Liver (tissue), 7 donors: ENCODE measurements at regions not wholly inside any gene's neighbourhood (a gene's known extent, or its start where the extent isn't known, plus 50 kb on each side); places are given as distances from the start of the nearest gene placed in this dataset.

Experiments
- DNase-seq: peaks from one replicate; pipeline ENCODE4 v3.0.0-alpha.2; 2017; ENCODE audit warnings: low spot score
- H3K27ac ChIP-seq, 2 donors: one replicate each; pipeline ENCODE4 v1.7.0; 2013; ENCODE audit warnings: inconsistent platforms in 2 of 2, low read length in 2 of 2, control low read depth in 1 of 2, low read depth in 1 of 2, mild to moderate bottlenecking in 1 of 2
- H3K27me3 ChIP-seq, 4 donors: one replicate each; pipeline versions ENCODE4 v1.6.1 to v1.7.0; 2013; ENCODE audit warnings: low read length in 3 of 4, inconsistent platforms in 1 of 4, mild to moderate bottlenecking in 1 of 4, moderate library complexity in 1 of 4; ENCODE audit not compliant: control insufficient read depth in 4 of 4, insufficient read depth in 4 of 4
- H3K36me3 ChIP-seq, 4 donors: one replicate each; pipeline versions ENCODE4 v1.6.1 to v1.7.0; 2013; ENCODE audit warnings: low read length in 3 of 4, mild to moderate bottlenecking in 3 of 4, low read depth in 1 of 4, moderate library complexity in 1 of 4; ENCODE audit not compliant: control insufficient read depth in 4 of 4, insufficient read depth in 3 of 4
- H3K4me1 ChIP-seq, 4 donors: one replicate each; pipeline versions ENCODE4 v1.6.1 to v1.7.0; 2013; ENCODE audit warnings: low read length in 3 of 4, mild to moderate bottlenecking in 3 of 4, moderate library complexity in 1 of 4; ENCODE audit not compliant: control insufficient read depth in 4 of 4, insufficient read depth in 4 of 4
- H3K4me3 ChIP-seq, 3 donors: one replicate each; pipeline versions ENCODE4 v1.6.1 to v1.7.0; 2013; ENCODE audit warnings: low read length in 3 of 3, control low read depth in 1 of 3, low read depth in 1 of 3, mild to moderate bottlenecking in 1 of 3
- H3K9ac ChIP-seq, 2 donors: one replicate each; pipeline ENCODE4 v1.7.0; 2013; ENCODE audit warnings: low read length in 2 of 2, mild to moderate bottlenecking in 2 of 2, moderate library complexity in 2 of 2, control low read depth in 1 of 2, low read depth in 1 of 2
- H3K9me3 ChIP-seq, 4 donors: one replicate each; pipeline versions ENCODE4 v1.6.1 to v1.7.0; 2013; ENCODE audit warnings: low read length in 3 of 4; ENCODE audit not compliant: control insufficient read depth in 4 of 4
- FOXA1 ChIP-seq: IDR thresholded peaks from 2 replicates; pipeline ENCODE4 v1.6.1; 2016; ENCODE audit warnings: antibody characterized with exemption
- FOXA2 ChIP-seq: IDR thresholded peaks from 2 replicates; pipeline ENCODE4 v1.6.1; 2016; ENCODE audit warnings: antibody characterized with exemption
- GABPA ChIP-seq, 2 donors: IDR thresholded peaks in 1 of 2; conservative IDR thresholded peaks in 1 of 2; 2 replicates each; pipeline ENCODE4 v1.6.1; 2016; ENCODE audit warnings: antibody characterized with exemption in 2 of 2, mild to moderate bottlenecking in 1 of 2, moderate library complexity in 1 of 2
- HNF4A ChIP-seq, 2 donors: conservative IDR thresholded peaks; 2 replicates each; pipeline ENCODE4 v1.6.1; 2016; ENCODE audit warnings: antibody characterized with exemption in 2 of 2, mild to moderate bottlenecking in 2 of 2
- JUND ChIP-seq, 2 donors: IDR thresholded peaks; 2 replicates each; pipeline ENCODE4 v1.6.1; 2016; ENCODE audit warnings: antibody characterized with exemption in 2 of 2
- NR2F2 ChIP-seq: IDR thresholded peaks from 2 replicates; pipeline ENCODE4 v1.6.1; 2016; ENCODE audit warnings: antibody characterized with exemption
- RAD21 ChIP-seq, 2 donors: IDR thresholded peaks; 2 replicates each; pipeline ENCODE4 v1.6.1; 2016; ENCODE audit warnings: antibody characterized with exemption in 2 of 2, mild to moderate bottlenecking in 2 of 2
- RXRA ChIP-seq, 2 donors: IDR thresholded peaks; 2 replicates each; pipeline ENCODE4 v1.6.1; 2017 to 2018; ENCODE audit warnings: antibody characterized with exemption in 2 of 2, mild to moderate bottlenecking in 1 of 2
- TAF1 ChIP-seq: conservative IDR thresholded peaks from 2 replicates; pipeline ENCODE4 v1.6.1; 2016; ENCODE audit warnings: antibody characterized with exemption, mild to moderate bottlenecking
- YY1 ChIP-seq: IDR thresholded peaks from 2 replicates; pipeline ENCODE4 v1.6.1; 2016; ENCODE audit warnings: antibody characterized with exemption, mild to moderate bottlenecking
- WGBS: extraction: QIAGEN DNeasy Blood & Tissue Kit; methylation state at CpG from one replicate; pipeline ENCODE4 v1.1.7; 2013; 5-methylcytosine and 5-hydroxymethylcytosine counted together
- TF ChIP-seq, protein P1 (sequence below): IDR thresholded peaks from 2 replicates; pipeline ENCODE4 v1.6.1; 2016; ENCODE audit warnings: antibody characterized with exemption, mild to moderate bottlenecking
- TF ChIP-seq, protein P2 (sequence below): IDR thresholded peaks from 2 replicates; pipeline ENCODE4 v1.6.1; 2016; ENCODE audit warnings: antibody characterized with exemption
- TF ChIP-seq, protein P3 (sequence below): IDR thresholded peaks from 2 replicates; pipeline ENCODE4 v1.6.1; 2016; ENCODE audit warnings: antibody characterized with exemption
- donor health status: healthy.
- donor health status: healthy.
- donor health status: healthy.
- donor health status: healthy.

DNA sequence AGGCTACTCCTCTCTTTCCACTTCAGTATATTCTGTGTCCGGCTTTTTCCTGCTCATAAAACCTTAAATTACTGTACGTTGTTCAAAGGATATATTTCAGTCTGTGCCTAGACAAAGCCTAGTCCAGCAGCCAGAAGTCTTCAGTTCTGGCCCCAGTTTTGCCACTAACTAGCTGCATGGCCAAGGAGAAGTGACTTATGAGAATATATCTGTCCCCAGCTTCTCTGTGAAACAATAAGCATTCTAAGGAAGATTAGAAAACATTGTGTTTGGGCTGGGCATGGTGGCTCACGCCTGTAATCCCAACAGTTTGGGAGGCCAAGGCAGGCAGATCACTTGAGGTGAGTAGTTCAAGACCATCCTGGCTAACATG lies 105.0 kb upstream of the HDAC9 start:
- TF ChIP-seq GABPA (IDR thresholded peaks at IDR 0.05 in 1 of 2, conservative IDR thresholded peaks at IDR 0.05 in 1 of 2) = no peak
- TF ChIP-seq, protein P1, sequence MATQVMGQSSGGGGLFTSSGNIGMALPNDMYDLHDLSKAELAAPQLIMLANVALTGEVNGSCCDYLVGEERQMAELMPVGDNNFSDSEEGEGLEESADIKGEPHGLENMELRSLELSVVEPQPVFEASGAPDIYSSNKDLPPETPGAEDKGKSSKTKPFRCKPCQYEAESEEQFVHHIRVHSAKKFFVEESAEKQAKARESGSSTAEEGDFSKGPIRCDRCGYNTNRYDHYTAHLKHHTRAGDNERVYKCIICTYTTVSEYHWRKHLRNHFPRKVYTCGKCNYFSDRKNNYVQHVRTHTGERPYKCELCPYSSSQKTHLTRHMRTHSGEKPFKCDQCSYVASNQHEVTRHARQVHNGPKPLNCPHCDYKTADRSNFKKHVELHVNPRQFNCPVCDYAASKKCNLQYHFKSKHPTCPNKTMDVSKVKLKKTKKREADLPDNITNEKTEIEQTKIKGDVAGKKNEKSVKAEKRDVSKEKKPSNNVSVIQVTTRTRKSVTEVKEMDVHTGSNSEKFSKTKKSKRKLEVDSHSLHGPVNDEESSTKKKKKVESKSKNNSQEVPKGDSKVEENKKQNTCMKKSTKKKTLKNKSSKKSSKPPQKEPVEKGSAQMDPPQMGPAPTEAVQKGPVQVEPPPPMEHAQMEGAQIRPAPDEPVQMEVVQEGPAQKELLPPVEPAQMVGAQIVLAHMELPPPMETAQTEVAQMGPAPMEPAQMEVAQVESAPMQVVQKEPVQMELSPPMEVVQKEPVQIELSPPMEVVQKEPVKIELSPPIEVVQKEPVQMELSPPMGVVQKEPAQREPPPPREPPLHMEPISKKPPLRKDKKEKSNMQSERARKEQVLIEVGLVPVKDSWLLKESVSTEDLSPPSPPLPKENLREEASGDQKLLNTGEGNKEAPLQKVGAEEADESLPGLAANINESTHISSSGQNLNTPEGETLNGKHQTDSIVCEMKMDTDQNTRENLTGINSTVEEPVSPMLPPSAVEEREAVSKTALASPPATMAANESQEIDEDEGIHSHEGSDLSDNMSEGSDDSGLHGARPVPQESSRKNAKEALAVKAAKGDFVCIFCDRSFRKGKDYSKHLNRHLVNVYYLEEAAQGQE = no peak
- TF ChIP-seq, protein P2, sequence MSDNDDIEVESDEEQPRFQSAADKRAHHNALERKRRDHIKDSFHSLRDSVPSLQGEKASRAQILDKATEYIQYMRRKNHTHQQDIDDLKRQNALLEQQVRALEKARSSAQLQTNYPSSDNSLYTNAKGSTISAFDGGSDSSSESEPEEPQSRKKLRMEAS = no peak
- TF ChIP-seq NR2F2 = no peak
- TF ChIP-seq RXRA (IDR thresholded peaks at IDR 0.05) = no peak
- no peak for TF ChIP-seq YY1
- TF ChIP-seq, protein P3, sequence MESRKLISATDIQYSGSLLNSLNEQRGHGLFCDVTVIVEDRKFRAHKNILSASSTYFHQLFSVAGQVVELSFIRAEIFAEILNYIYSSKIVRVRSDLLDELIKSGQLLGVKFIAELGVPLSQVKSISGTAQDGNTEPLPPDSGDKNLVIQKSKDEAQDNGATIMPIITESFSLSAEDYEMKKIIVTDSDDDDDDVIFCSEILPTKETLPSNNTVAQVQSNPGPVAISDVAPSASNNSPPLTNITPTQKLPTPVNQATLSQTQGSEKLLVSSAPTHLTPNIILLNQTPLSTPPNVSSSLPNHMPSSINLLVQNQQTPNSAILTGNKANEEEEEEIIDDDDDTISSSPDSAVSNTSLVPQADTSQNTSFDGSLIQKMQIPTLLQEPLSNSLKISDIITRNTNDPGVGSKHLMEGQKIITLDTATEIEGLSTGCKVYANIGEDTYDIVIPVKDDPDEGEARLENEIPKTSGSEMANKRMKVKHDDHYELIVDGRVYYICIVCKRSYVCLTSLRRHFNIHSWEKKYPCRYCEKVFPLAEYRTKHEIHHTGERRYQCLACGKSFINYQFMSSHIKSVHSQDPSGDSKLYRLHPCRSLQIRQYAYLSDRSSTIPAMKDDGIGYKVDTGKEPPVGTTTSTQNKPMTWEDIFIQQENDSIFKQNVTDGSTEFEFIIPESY = no peak
- TF ChIP-seq TAF1 = no peak
- TF ChIP-seq RAD21 (IDR thresholded peaks at IDR 0.05) = no peak
- no peak for TF ChIP-seq JUND (IDR thresholded peaks at IDR 0.05)
- no peak for TF ChIP-seq FOXA1
- TF ChIP-seq HNF4A (conservative IDR thresholded peaks at IDR 0.05) = no peak
- H3K9me3 ChIP-seq = no peaks in the 10 kb centered on the region
- no peak for DNase-seq
- H3K27ac ChIP-seq = peak overlapping the region in 1 of 2 donors; percentile 22
- no peak overlapping the region for H3K4me3 ChIP-seq
- WGBS = 63% methylated on average over 3 of the region's 3 CpGs
- H3K4me1 ChIP-seq = peaks cover 0 to 2% (median 0%) of the 10 kb centered on the region in 4 donors
- H3K9ac ChIP-seq = no peak overlapping the region
- no peaks in the 10 kb centered on the region for H3K27me3 ChIP-seq
- no peaks in the 10 kb centered on the region for H3K36me3 ChIP-seq

DNA sequence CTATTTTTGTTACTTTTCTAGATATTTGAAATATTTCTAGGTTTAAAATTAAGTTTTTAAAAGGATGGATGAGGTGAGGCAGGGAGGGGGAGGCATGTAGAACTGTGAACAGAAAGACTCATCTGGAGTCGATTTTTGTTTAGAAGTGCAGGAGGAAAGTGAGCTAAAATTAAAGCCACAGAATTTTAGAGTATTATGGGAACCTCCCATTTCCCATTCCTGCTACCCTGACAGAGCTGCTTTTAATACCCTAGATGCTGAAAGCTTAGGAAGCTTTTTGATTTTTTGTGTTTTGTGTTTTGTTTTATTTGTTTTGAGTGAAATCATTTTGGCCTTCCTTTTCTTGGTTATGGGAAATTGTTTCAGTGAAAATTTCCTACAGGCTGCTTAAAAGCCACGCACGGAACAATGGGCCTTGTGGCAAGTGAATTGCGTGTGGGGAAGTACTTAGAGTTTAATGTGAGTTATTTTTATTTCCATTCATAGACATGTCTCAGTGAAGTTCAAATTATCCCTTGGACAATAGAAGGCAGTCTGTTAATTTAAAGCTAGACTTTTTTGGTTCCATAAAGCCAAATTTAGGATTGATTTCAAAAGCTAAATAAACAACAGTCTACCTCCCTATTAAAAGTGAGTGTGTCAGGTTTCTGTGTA lies 102.0 kb upstream of the HDAC9 start:
- peaks cover 0 to 2% (median 0%) of the 10 kb centered on the region in 4 donors for H3K4me1 ChIP-seq
- no peaks in the 10 kb centered on the region for H3K9me3 ChIP-seq
- TF ChIP-seq, protein P1 = no peak
- TF ChIP-seq FOXA2 (no peak), NR2F2 (no peak)
- no peaks in the 10 kb centered on the region for H3K36me3 ChIP-seq
- no peak overlapping the region for H3K4me3 ChIP-seq
- WGBS = 78% methylated on average over 4 of the region's 4 CpGs
- no peak overlapping the region for H3K9ac ChIP-seq
- no peak overlapping the region for H3K27ac ChIP-seq
- peaks cover 0 to 4% (median 0%) of the 10 kb centered on the region in 4 donors for H3K27me3 ChIP-seq
- DNase-seq = no peak
